Retinal pigment epithelial cell (primary cell): ENCODE measurements at regions not wholly inside any gene's neighbourhood (a gene's known extent, or its start where the extent isn't known, plus 50 kb on each side); places are given as distances from the start of the nearest gene placed in this dataset.

Experiments
- DNase-seq: peaks from one replicate; pipeline ENCODE4 v3.0.0-alpha.2; 2010; ENCODE audit warnings: low read depth
- H3K4me3 ChIP-seq: 2 replicates; pipeline ENCODE4 v1.5.1; 2011; ENCODE audit warnings: mild to moderate bottlenecking, low read length, control low read depth, moderate library complexity
- TF ChIP-seq, protein P1 (sequence below): conservative IDR thresholded peaks from 2 replicates; pipeline ENCODE4 v1.5.1; 2011; ENCODE audit warnings: low read depth, low read length, control low read depth, inconsistent platforms

DNA sequence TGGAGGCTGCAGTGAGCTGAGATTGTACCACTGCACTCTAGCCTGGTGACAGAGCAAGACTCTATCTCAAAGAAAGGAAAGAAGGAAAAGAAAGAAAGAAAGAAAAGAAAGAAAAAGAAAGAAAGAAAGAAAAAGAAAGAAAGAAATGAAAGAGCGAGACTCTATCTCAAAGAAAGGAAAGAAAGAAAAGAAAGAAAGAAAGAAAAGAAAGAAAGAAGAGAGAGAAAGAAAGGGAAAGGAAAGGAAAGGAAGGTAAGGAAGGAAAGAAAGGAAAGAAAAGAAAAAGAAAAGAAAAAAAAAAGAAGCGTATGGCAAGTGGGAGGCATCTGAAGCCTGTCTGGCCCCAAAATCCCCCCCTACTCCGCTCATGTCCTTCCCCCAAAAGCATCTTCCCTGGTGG is 182.3 kb upstream of the MSX2 start:
- H3K4me3 ChIP-seq = no peak overlapping the region
- no peak for DNase-seq
- TF ChIP-seq, protein P1, sequence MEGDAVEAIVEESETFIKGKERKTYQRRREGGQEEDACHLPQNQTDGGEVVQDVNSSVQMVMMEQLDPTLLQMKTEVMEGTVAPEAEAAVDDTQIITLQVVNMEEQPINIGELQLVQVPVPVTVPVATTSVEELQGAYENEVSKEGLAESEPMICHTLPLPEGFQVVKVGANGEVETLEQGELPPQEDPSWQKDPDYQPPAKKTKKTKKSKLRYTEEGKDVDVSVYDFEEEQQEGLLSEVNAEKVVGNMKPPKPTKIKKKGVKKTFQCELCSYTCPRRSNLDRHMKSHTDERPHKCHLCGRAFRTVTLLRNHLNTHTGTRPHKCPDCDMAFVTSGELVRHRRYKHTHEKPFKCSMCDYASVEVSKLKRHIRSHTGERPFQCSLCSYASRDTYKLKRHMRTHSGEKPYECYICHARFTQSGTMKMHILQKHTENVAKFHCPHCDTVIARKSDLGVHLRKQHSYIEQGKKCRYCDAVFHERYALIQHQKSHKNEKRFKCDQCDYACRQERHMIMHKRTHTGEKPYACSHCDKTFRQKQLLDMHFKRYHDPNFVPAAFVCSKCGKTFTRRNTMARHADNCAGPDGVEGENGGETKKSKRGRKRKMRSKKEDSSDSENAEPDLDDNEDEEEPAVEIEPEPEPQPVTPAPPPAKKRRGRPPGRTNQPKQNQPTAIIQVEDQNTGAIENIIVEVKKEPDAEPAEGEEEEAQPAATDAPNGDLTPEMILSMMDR = no peak

DNA sequence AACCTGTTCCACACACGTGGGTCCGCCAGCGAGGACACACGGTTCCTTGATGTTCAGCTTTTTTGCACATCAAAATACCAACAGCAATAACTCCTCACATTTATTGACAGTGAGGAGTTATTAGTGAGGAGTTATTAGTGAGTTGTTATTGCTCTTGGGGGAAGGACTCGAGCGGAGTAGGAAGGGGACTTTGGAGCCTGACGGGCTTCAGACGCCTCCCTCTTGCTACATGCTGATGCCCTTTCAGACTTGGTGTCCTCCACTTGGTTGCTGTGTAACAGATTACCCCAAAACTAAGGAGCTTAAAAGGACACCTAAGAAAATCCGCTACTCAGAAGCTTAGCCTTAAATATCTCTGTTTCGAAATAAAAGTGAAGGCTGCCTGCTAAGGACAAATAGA is 181.9 kb upstream of the MSX2 start:
- H3K4me3 ChIP-seq = no peak overlapping the region
- DNase-seq = no peak
- TF ChIP-seq, protein P1 = no peak

DNA sequence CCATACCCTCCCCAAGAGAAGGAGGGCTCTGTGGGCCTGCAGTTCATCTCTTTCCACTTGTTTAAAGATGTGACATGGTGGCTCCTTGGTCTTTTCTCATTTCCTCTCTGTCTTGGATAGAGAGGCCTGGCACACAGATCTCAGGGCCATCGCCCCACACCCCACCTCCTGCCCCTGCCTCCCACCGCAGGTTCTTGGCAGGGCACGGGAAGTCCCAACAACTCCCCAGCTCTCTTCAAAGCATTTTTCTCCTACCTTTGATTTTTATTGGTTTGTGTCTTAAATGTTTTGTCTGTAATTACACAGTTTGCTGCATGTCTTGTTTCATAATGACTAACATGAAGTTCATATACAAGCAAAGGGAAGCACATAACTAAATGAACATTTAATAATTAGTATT is 178.5 kb upstream of the MSX2 start:
- TF ChIP-seq, protein P1 = no peak
- DNase-seq = no peak
- H3K4me3 ChIP-seq = no peak overlapping the region

DNA sequence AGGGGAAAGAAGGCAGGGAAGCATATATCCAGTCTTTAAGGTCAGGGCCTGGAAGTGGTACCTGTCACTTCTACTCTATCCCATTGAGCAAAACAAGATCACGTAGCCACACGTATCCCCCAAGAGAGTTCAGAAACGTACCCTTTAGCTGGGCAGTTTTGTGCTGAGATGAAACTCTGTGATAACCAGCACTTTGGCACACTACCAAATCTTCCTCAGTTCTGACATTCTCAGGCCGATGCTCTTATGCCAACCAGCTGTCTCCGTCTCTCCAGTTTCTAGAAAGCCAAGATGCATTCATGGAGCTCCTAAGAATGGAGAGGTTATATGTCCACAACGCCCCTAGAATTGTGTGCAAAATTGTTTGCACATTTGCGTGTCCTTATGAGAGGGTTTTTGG is 176.6 kb upstream of the MSX2 start:
- H3K4me3 ChIP-seq = no peak overlapping the region
- DNase-seq = no peak
- TF ChIP-seq, protein P1 = no peak

DNA sequence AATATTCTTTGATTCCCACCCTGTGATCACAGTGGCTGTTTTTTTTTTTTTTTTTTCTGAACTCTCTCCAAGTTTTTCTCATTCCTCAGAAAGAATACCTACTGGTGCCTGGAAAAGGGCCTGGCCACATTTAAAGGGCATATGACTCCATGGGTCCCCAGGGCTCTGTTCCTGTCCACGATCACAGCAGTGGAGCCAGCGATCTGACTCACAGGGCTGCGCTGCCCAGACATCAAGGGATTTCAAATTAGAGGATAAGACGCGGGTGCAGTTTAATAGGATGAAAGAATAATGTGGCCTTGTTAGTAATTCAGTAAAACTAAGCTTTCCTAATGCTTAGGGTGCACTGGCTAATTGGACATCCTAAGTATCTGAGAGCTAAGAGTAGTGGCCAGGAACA is 175.1 kb upstream of the MSX2 start:
- TF ChIP-seq, protein P1 = no peak
- peak; percentile 99 for DNase-seq
- H3K4me3 ChIP-seq = no peak overlapping the region

DNA sequence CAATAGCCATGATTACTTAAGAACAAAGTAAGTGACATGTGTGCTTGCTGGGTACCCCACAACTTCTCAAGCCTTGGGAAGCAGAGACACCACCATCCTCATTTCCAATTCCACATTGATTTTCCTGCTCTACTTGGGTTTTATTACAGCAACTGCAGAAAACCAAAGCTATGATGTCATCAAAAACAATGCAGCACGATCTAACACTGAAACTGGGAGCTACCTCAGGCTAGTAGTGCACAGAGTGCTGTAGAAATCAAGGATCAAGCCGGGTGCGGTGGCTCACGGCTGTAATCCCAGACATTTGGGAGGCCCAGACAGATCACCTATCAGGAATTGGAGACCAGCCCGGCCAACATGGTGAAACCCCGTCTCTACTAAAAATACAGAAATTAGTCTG is 174.4 kb upstream of the MSX2 start:
- H3K4me3 ChIP-seq = no peak overlapping the region
- TF ChIP-seq, protein P1 = no peak
- DNase-seq = no peak

DNA sequence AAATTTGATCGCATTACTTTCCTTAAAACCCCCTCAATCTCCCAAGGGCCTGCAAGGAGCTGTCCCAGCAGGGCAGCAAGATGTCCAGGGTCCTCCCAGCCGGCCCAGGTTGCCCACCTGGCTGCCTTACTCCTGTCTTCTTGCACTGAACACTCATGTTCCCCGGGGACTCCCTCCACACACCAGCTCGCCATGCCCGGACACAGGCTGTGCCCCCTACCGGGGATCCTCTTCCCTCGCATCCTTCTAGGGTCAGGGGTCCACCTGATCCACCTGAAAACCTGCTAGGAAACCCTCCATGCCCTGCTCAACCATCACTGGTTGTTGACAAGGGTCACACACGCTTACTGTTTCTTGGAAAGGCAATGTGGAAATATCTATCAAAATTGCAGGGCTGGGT is 172.0 kb upstream of the MSX2 start:
- TF ChIP-seq, protein P1 = no peak
- no peak for DNase-seq
- H3K4me3 ChIP-seq = no peak overlapping the region
